LNCaP clone FGC (cell line): ENCODE measurements at regions not wholly inside any gene's neighbourhood (a gene's known extent, or its start where the extent isn't known, plus 50 kb on each side); places are given as distances from the start of the nearest gene placed in this dataset.

ENCODE experiments used
- DNase-seq: peaks from one replicate; pipeline ENCODE4 v3.0.0-alpha.2; 2011; ENCODE audit warnings: low read depth
- H3K4me3 ChIP-seq: 2 replicates; pipeline ENCODE4 v1.5.1; 2011; ENCODE audit warnings: mild to moderate bottlenecking, low read depth, low read length, control low read depth
- CTCF ChIP-seq: IDR thresholded peaks from 2 replicates; pipeline ENCODE4 v1.5.1; 2012; ENCODE audit warnings: mild to moderate bottlenecking; ENCODE audit not compliant: control insufficient read depth, insufficient read depth; ENCODE audit errors: extremely low read depth

GRCh38 chr18:44171301-44171700 is 509.4 kb upstream of the SETBP1 start:
- DNase-seq, result no peak
- no peak overlapping the region for H3K4me3 ChIP-seq
- TF ChIP-seq CTCF, result no peak

- DNase-seq, result no peak
- H3K4me3 ChIP-seq, result no peak overlapping the region
- no peak for TF ChIP-seq CTCF
Observed at GRCh38 chr18:44175891-44176290, 504.8 kb upstream of the SETBP1 start.

- H3K4me3 ChIP-seq, result no peak overlapping the region
- no peak for TF ChIP-seq CTCF
- DNase-seq, result no peak
Observed at GRCh38 chr18:44178476-44178875, 502.2 kb upstream of the SETBP1 start.

GRCh38 chr18:44179693-44180092 is 501.0 kb upstream of the SETBP1 start:
- DNase-seq, result no peak
- TF ChIP-seq CTCF, result no peak
- H3K4me3 ChIP-seq, result no peak overlapping the region

- H3K4me3 ChIP-seq, result no peak overlapping the region
- DNase-seq, result no peak
- no peak for TF ChIP-seq CTCF
Observed at GRCh38 chr18:44180683-44181082, 500.0 kb upstream of the SETBP1 start.

GRCh38 chr18:44181951-44182747 is 498.5 kb upstream of the SETBP1 start:
- peak; percentile 92 for DNase-seq
- TF ChIP-seq CTCF, result no peak
- no peak overlapping the region for H3K4me3 ChIP-seq

GRCh38 chr18:44186001-44186400 is 494.7 kb upstream of the SETBP1 start:
- DNase-seq, result no peak
- no peak overlapping the region for H3K4me3 ChIP-seq
- no peak for TF ChIP-seq CTCF
